Omental fat pad (tissue), 3 donors: ENCODE measurements at regions not wholly inside any gene's neighbourhood (a gene's known extent, or its start where the extent isn't known, plus 50 kb on each side); places are given as distances from the start of the nearest gene placed in this dataset.

Source experiments
- ATAC-seq: fragments of 150-250 bp; one replicate; pipeline ENCODE4 v1.9.1; 2016; ENCODE audit warnings: mild to moderate bottlenecking, moderate library complexity; ENCODE audit not compliant: low FRiP score
- DNase-seq: peaks from one replicate; pipeline ENCODE4 v3.0.0-alpha.2; 2019; ENCODE audit warnings: low spot score
- TF ChIP-seq, protein P1 (sequence below), 3 donors: fragments of 450-650 bp; IDR thresholded peaks; one replicate each; pipeline ENCODE4 v1.5.1; 2016 to 2017; ENCODE audit warnings: antibody characterized with exemption in 3 of 3, mild to moderate bottlenecking in 3 of 3, moderate library complexity in 2 of 3

DNA sequence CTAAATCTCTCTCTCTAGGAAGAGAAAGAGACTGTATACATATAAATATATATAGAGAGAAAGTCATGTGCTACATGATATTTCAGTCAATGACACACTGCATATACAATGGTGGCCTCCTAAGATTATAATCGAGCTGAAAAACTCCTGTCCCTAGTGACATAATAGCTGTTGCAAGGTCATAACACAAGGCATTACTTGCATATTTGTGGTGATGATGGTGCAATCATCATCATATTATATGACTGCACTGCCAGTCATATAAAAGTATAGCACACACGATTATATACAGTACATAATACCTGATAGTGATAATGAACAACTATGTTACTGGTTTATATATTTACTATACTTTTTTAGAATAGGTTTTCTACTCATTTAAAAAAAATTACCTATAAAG, 316.7 kb downstream of the FGFR2 start:
- TF ChIP-seq, protein P1, sequence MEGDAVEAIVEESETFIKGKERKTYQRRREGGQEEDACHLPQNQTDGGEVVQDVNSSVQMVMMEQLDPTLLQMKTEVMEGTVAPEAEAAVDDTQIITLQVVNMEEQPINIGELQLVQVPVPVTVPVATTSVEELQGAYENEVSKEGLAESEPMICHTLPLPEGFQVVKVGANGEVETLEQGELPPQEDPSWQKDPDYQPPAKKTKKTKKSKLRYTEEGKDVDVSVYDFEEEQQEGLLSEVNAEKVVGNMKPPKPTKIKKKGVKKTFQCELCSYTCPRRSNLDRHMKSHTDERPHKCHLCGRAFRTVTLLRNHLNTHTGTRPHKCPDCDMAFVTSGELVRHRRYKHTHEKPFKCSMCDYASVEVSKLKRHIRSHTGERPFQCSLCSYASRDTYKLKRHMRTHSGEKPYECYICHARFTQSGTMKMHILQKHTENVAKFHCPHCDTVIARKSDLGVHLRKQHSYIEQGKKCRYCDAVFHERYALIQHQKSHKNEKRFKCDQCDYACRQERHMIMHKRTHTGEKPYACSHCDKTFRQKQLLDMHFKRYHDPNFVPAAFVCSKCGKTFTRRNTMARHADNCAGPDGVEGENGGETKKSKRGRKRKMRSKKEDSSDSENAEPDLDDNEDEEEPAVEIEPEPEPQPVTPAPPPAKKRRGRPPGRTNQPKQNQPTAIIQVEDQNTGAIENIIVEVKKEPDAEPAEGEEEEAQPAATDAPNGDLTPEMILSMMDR (IDR thresholded peaks at IDR 0.05) = no peak
- ATAC-seq (no peak), DNase-seq (no peak)

DNA sequence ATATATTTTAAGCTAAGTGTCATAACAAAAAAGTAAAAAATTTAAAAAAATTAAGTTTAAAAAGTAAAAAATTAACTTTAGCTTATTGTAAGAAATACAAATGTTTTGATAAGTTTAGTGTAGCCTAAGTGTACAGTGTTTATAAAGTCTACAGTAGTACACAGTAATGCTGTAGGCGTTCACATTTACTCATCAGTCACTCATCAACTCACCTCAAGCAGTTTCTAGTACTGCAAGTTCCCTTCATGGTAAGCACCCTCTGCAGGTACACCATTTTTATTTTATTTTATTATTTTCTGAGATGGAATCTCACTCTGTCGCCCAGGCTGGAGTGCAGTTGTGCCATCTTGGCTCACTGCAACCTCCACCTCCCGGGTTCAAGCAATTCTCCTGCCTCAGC, 316.0 kb downstream of the FGFR2 start:
- DNase-seq (no peak), ATAC-seq (no peak)
- TF ChIP-seq, protein P1 (IDR thresholded peaks at IDR 0.05) = no peak

DNA sequence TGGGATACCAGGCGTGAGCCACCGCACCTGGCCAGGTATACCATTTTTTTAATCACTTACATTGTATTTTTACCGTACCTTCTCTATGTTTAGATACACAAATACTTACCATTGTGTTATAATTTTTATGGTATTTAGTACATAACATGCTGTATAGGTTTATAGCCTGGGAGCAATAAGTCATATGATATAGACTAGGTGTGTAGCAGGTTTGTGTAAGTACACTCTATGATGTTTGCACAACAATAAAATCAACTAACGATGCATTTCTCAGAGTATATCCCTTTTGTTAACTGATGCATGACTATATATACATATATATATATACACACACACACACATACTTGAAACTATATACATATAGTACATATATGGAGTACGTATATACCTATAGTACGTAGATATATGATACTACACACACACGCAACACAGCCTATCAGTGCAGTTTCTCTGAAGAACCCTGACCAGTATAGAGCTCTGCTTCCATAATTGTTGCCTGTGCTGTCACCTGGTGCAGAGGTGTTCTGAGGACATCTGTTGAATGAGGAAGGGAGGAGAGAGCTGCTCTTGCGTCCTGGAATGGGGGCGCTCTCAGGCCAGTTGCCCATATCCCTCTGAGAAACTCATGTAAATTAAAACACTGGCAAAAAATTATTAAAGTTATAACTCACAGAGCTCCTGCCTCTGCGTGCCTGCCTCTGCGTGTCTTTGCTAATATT, 315.3 kb downstream of the FGFR2 start:
- ATAC-seq = no peak
- no peak for DNase-seq
- TF ChIP-seq, protein P1 (IDR thresholded peaks at IDR 0.05) = no peak

DNA sequence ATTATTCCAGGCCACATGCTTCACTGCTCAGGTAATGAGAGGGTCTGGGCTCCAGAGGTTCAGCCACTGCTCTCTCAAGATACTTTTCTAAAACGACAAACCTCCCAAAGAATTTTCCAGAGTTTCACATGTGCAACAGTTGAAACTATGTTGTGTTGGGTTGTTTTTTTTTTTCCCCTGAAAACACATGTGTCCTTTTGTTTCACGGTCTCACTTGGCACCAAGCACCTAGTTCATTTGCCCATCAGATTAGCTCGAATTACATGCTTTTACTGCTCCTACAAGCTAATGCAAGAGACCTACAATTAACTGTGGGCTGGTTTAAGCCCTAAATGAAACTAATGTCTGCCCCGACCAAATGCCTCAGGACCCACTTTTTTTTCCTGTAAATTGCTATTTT, 313.3 kb downstream of the FGFR2 start:
- TF ChIP-seq, protein P1 (IDR thresholded peaks at IDR 0.05) = no peak
- ATAC-seq = no peak
- no peak for DNase-seq

DNA sequence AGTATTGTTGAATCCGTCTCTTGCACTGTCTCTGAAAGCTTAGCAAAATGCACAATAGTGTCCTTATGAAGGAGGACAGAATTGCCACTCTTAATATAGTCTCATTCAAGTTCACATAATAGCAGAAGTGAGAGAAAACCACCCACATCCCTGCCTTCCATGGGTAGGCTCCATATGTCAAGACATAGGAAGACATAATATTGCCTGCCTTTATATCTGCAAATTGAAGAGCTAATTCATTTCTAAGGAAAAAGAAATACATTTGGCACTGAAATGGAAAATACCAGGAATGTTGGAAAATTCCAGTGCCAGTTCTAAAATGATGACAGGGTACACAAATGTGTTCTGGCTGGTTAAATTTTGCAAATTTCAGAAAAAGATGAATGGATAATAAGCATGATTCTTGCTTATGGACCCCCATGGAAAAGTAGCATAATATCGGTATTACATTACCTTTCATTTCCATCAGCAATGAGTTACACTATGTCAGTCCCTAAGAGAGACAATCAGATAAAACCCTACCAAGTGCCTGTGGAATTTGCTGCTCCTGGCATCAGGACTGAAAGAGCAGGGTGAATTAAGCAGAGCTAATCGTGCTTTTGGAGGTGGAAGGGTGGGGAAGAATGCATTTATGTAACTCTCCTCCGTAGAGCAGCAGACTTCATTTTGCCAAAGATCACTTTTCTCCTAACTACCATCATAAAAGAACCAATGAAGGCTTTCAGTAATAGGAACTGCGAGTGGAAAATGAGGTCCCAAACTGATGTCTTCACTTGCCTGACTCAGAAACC, 312.6 kb downstream of the FGFR2 start:
- no peak for DNase-seq
- TF ChIP-seq, protein P1 (IDR thresholded peaks at IDR 0.05) = no peak
- no peak for ATAC-seq

DNA sequence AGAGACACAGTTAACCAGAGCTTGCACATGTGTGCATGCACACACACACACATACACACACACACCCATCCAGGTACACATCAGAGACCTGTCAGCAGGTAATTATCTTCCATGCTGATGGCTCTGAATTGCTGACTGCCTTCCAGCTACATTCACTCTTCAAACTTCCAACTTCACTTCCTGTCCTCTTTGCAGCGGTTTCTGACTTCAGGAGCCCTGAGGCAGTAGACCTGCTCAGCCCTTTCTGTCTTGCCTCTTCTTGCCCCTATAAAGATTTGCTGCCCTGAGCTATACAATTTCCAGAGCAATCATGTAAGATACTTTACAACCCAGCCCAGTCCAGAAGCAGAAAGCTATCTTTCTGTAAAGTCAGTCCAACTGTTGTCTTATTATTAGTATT, 310.2 kb downstream of the FGFR2 start:
- ATAC-seq (no peak), DNase-seq (no peak)
- TF ChIP-seq, protein P1 (IDR thresholded peaks at IDR 0.05) = no peak
